PC-3 (cell line): ENCODE measurements at regions not wholly inside any gene's neighbourhood (a gene's known extent, or its start where the extent isn't known, plus 50 kb on each side); places are given as distances from the start of the nearest gene placed in this dataset.
"Not testable (repeated sequence)": the region's sequence is repeated elsewhere in the genome, so short reads cannot be mapped to it uniquely, and the experiment has no call there.

Experiments used
- ATAC-seq: fragments of 200-7000 bp; cut with Tn5 transposase; 2 replicates; pipeline ENCODE4 v1.9.1; 2020; ENCODE audit warnings: mild to moderate bottlenecking, moderate library complexity
- BruUV-seq: library from RNA; stranded (reverse); fragments of 400-500 nt; replicated peaks from 2 replicates; lab custom pipeline; 2021; lab: Mats Ljungman, UMichigan
- CTCF ChIA-PET: fragments of 300-600 bp; sonication (Branson Sonifier 250); formaldehyde crosslinking; loops from one replicate; lab custom pipeline; 2022; ENCODE audit warnings: antibody characterized with exemption; lab: Charles Lee
- POLR2A ChIA-PET: fragments of 300-600 bp; sonication (Branson Sonifier 250); formaldehyde crosslinking; loops from one replicate; lab custom pipeline; 2022; ENCODE audit warnings: antibody characterized with exemption; ENCODE audit not compliant: unreplicated experiment; lab: Charles Lee
- DNase-seq: peaks from one replicate; pipeline ENCODE4 v3.0.0-alpha.2; 2015
- H2AFZ ChIP-seq: fragments of 300-600 bp; sonication (generic); 2 replicates; pipeline ENCODE4 v1.6.0; 2016; ENCODE audit warnings: antibody characterized with exemption, low read length
- H3F3A ChIP-seq: fragments of 300-600 bp; sonication (generic); one replicate; pipeline ENCODE4 v1.6.0; 2017; ENCODE audit warnings: antibody characterized with exemption, low read length, control low read depth, mild to moderate bottlenecking; ENCODE audit not compliant: unreplicated experiment
- H3K27ac ChIP-seq: fragments of 300-600 bp; sonication (generic); 2 replicates; pipeline ENCODE4 v1.5.1; 2016; ENCODE audit warnings: mild to moderate bottlenecking, low read length
- H3K27me3 ChIP-seq: fragments of 300-600 bp; sonication (generic); 2 replicates; pipeline ENCODE4 v1.6.1; 2016; ENCODE audit warnings: low read length, mixed read lengths
- H3K36me3 ChIP-seq: fragments of 300-600 bp; sonication (generic); 2 replicates; pipeline ENCODE4 v1.6.1; 2016; ENCODE audit warnings: low read depth, mixed run types, low read length, mixed read lengths
- H3K4me1 ChIP-seq: fragments of 300-600 bp; sonication (generic); 2 replicates; pipeline ENCODE4 v1.5.1; 2016; ENCODE audit warnings: low read length; ENCODE audit not compliant: insufficient read depth
- H3K4me2 ChIP-seq: fragments of 300-600 bp; sonication (generic); 2 replicates; pipeline ENCODE4 v1.6.0; 2016; ENCODE audit warnings: low read length
- H3K4me3 ChIP-seq: fragments of 300-600 bp; sonication (generic); 2 replicates; pipeline ENCODE4 v1.5.1; 2016; ENCODE audit warnings: mild to moderate bottlenecking, low read length, mixed read lengths
- H3K79me2 ChIP-seq: fragments of 300-600 bp; sonication (generic); 2 replicates; pipeline ENCODE4 v1.6.1; 2017; ENCODE audit warnings: low read length, mixed read lengths
- H3K9ac ChIP-seq: fragments of 300-600 bp; sonication (generic); 2 replicates; pipeline ENCODE4 v1.6.0; 2016; ENCODE audit warnings: mild to moderate bottlenecking, low read length
- H3K9me2 ChIP-seq: fragments of 300-600 bp; sonication (generic); replicated peaks from 2 replicates; pipeline ENCODE4 v1.6.1; 2016; ENCODE audit warnings: mixed run types, low read length, mixed read lengths
- H3K9me3 ChIP-seq: fragments of 300-600 bp; sonication (generic); 2 replicates; pipeline ENCODE4 v1.6.1; 2016; ENCODE audit warnings: low read length, mixed read lengths
- H4K20me1 ChIP-seq: fragments of 300-600 bp; sonication (generic); 2 replicates; pipeline ENCODE4 v1.6.1; 2016; ENCODE audit warnings: low read length, mixed read lengths
- EZH2 ChIP-seq: fragments of 300-600 bp; sonication (generic); IDR thresholded peaks from one replicate; pipeline ENCODE4 v1.6.1; 2017; ENCODE audit warnings: antibody characterized with exemption, mild to moderate bottlenecking, low read length; ENCODE audit not compliant: unreplicated experiment
- EZH2phosphoT487 ChIP-seq: fragments of 300-600 bp; sonication (generic); IDR thresholded peaks from 2 replicates; pipeline ENCODE4 v1.6.1; 2018; ENCODE audit warnings: mild to moderate bottlenecking, antibody characterized with exemption, low read length, borderline replicate concordance
- intact Hi-C: fragments of 100-400 bp; cut with micrococcal nuclease; formaldehyde crosslinking; loops from 2 replicates; pipeline ENCODE4 v1.9.0; 2023
- TF ChIP-seq, protein P1 (sequence below): fragments of 300-600 bp; sonication (generic); conservative IDR thresholded peaks from 2 replicates; pipeline ENCODE4 v1.5.1; 2017; ENCODE audit warnings: antibody characterized with exemption, low read depth, mild to moderate bottlenecking, low read length

GRCh38 chr3:194894538-194894937 is 208.9 kb downstream of the FAM43A start:
- intact Hi-C loops, result no loop called here
- no peak overlapping the region for H2AFZ ChIP-seq
- no peak for ATAC-seq
- H3F3A ChIP-seq, result no peaks in the 10 kb centered on the region
- H4K20me1 ChIP-seq, result no peaks in the 10 kb centered on the region
- DNase-seq, result no peak
- POLR2A ChIA-PET, result no interaction called here
- H3K36me3 ChIP-seq, result no peaks in the 10 kb centered on the region
- no TSS peak for BruUV-seq
- H3K27ac ChIP-seq, result no peak overlapping the region
- no peak overlapping the region for H3K4me2 ChIP-seq
- H3K9me2 ChIP-seq, result no peaks in the 10 kb centered on the region
- H3K9me3 ChIP-seq, result no peaks in the 10 kb centered on the region
- CTCF ChIA-PET, result no interaction called here
- no peaks in the 10 kb centered on the region for H3K79me2 ChIP-seq
- no peaks in the 10 kb centered on the region for H3K4me1 ChIP-seq
- no peak overlapping the region for H3K9ac ChIP-seq
- no peaks in the 10 kb centered on the region for H3K27me3 ChIP-seq
- TF ChIP-seq, protein P1, sequence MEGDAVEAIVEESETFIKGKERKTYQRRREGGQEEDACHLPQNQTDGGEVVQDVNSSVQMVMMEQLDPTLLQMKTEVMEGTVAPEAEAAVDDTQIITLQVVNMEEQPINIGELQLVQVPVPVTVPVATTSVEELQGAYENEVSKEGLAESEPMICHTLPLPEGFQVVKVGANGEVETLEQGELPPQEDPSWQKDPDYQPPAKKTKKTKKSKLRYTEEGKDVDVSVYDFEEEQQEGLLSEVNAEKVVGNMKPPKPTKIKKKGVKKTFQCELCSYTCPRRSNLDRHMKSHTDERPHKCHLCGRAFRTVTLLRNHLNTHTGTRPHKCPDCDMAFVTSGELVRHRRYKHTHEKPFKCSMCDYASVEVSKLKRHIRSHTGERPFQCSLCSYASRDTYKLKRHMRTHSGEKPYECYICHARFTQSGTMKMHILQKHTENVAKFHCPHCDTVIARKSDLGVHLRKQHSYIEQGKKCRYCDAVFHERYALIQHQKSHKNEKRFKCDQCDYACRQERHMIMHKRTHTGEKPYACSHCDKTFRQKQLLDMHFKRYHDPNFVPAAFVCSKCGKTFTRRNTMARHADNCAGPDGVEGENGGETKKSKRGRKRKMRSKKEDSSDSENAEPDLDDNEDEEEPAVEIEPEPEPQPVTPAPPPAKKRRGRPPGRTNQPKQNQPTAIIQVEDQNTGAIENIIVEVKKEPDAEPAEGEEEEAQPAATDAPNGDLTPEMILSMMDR, result no peak
- H3K4me3 ChIP-seq, result no peak overlapping the region

- no peaks in the 10 kb centered on the region for H3F3A ChIP-seq
- H3K27me3 ChIP-seq, result no peaks in the 10 kb centered on the region
- ChIA-PET POLR2A (no interaction called here), CTCF (no interaction called here)
- no peak for DNase-seq
- no peak overlapping the region for H3K27ac ChIP-seq
- no peak for ATAC-seq
- no peak overlapping the region for H3K4me3 ChIP-seq
- no peaks in the 10 kb centered on the region for H3K9me3 ChIP-seq
- intact Hi-C loops, result no loop called here
- no peaks in the 10 kb centered on the region for H3K9me2 ChIP-seq
- no peak overlapping the region for H3K4me2 ChIP-seq
- H3K79me2 ChIP-seq, result no peaks in the 10 kb centered on the region
- H2AFZ ChIP-seq, result no peak overlapping the region
- H4K20me1 ChIP-seq, result no peaks in the 10 kb centered on the region
- TF ChIP-seq EZH2 (no peak), EZH2phosphoT487 (no peak)
- TF ChIP-seq, protein P1, result no peak
- H3K36me3 ChIP-seq, result no peaks in the 10 kb centered on the region
- H3K4me1 ChIP-seq, result peaks cover 8% of the 10 kb centered on the region
- no TSS peak for BruUV-seq
- no peak overlapping the region for H3K9ac ChIP-seq
Measured at GRCh38 chr3:194900854-194901522, 215.3 kb downstream of the FAM43A start.

DNA sequence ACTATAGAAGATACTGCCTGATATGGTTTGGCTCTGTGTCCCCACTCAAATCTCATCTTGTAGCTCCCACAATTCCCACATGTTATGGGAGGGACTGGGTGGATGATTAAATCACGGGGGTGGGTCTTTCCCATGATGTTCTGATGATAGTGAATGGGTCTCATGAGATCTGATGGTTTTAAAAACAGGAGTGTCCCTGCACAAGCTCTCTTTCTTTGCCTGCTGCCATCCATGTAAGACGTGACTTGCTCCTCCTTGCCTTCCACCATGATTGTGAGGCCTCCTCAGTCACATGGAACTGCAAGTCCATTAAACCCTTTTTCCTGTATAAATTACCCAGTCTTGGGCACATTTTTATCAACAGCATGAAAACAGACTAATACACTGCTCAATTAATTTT is 217.8 kb downstream of the FAM43A start:
- H3K36me3 ChIP-seq, H3K4me3 ChIP-seq, H4K20me1 ChIP-seq, H3K4me2 ChIP-seq, H3K9me3 ChIP-seq, DNase-seq, intact Hi-C loops, BruUV-seq, H3K27me3 ChIP-seq, H3F3A ChIP-seq, POLR2A ChIA-PET, H3K27ac ChIP-seq, H2AFZ ChIP-seq, ATAC-seq, H3K79me2 ChIP-seq, H3K9me2 ChIP-seq, H3K9ac ChIP-seq, CTCF ChIA-PET: not testable (repeated sequence)
- peaks cover 22% of the 10 kb centered on the region for H3K4me1 ChIP-seq

DNA sequence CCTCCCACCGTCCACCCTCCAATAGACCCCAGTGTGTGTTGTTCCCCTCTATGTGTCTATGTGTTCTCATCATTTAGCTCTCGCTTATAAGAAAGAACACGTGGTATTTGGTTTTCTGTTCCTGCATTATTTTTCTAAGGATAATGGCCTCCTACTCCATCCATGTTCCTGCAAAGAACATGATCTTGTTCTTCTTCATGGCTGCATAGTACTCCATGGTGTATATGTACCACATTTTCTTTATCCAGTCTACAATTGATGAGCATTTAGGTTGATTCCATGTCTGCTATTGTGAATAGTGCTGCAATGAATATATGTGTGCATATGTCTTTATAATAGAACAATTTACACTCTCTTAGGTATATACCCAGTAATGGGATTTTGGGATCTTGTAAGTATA is 219.3 kb downstream of the FAM43A start:
- H3F3A ChIP-seq, BruUV-seq, H2AFZ ChIP-seq, H3K27me3 ChIP-seq, H3K79me2 ChIP-seq, H3K4me2 ChIP-seq, H3K36me3 ChIP-seq, ATAC-seq, H3K4me3 ChIP-seq, H3K9me3 ChIP-seq, H3K9ac ChIP-seq, H3K9me2 ChIP-seq, CTCF ChIA-PET, H4K20me1 ChIP-seq, DNase-seq, H3K27ac ChIP-seq, POLR2A ChIA-PET, intact Hi-C loops: not testable (repeated sequence)
- peaks cover 22% of the 10 kb centered on the region for H3K4me1 ChIP-seq
